COLO668 (cell line): ENCODE measurements at regions not wholly inside any gene's neighbourhood (a gene's known extent, or its start where the extent isn't known, plus 50 kb on each side); places are given as distances from the start of the nearest gene placed in this dataset.

Source experiments
- DNase-seq: peaks from one replicate; lab custom pipeline; 2025; ENCODE audit not compliant: unreplicated experiment; lab: John Stamatoyannopoulos, UW

- no peak for DNase-seq
These were observed 599.3 kb upstream of the KLF4 start for GRCh38 chr9:108088916-108089315.

- DNase-seq, result peak; percentile 59
These were observed 598.2 kb upstream of the KLF4 start for GRCh38 chr9:108087781-108088180.

GRCh38 chr9:108086624-108087023, 597.1 kb upstream of the KLF4 start:
- DNase-seq, result no peak

- no peak for DNase-seq
These were observed 595.7 kb upstream of the KLF4 start for GRCh38 chr9:108085294-108085693.

- no peak for DNase-seq
These were observed 594.3 kb upstream of the KLF4 start for GRCh38 chr9:108083796-108084352.

- peak; percentile 18 for DNase-seq
These were observed 593.7 kb upstream of the KLF4 start for GRCh38 chr9:108083160-108083750.

GRCh38 chr9:108081112-108081511, 591.5 kb upstream of the KLF4 start:
- DNase-seq, result no peak

- DNase-seq, result no peak
These were observed 590.7 kb upstream of the KLF4 start for GRCh38 chr9:108080285-108080684.

- no peak for DNase-seq
These were observed 589.2 kb upstream of the KLF4 start for GRCh38 chr9:108078811-108079210.

- no peak for DNase-seq
These were observed 588.8 kb upstream of the KLF4 start for GRCh38 chr9:108078375-108078774.

- DNase-seq, result no peak
These were observed 588.0 kb upstream of the KLF4 start for GRCh38 chr9:108077556-108077955.

- DNase-seq, result peak; percentile 32
These were observed 585.3 kb upstream of the KLF4 start for GRCh38 chr9:108074900-108075299.

GRCh38 chr9:108073823-108074222, 584.3 kb upstream of the KLF4 start:
- peak; percentile 32 for DNase-seq

- no peak for DNase-seq
These were observed 583.2 kb upstream of the KLF4 start for GRCh38 chr9:108072740-108073139.

GRCh38 chr9:108070861-108071260, 581.3 kb upstream of the KLF4 start:
- no peak for DNase-seq

- DNase-seq, result no peak
These were observed 580.4 kb upstream of the KLF4 start for GRCh38 chr9:108069991-108070390.

GRCh38 chr9:108062680-108063079, 573.1 kb upstream of the KLF4 start:
- no peak for DNase-seq

- DNase-seq, result no peak
These were observed 570.6 kb upstream of the KLF4 start for GRCh38 chr9:108060175-108060574.

- DNase-seq, result no peak
These were observed 568.7 kb upstream of the KLF4 start for GRCh38 chr9:108058135-108058814.

- no peak for DNase-seq
These were observed 568.0 kb upstream of the KLF4 start for GRCh38 chr9:108057421-108058134.

- DNase-seq, result no peak
These were observed 567.3 kb upstream of the KLF4 start for GRCh38 chr9:108056805-108057386.
